GM23338 (cell line): ENCODE measurements at regions not wholly inside any gene's neighbourhood (a gene's known extent, or its start where the extent isn't known, plus 50 kb on each side); places are given as distances from the start of the nearest gene placed in this dataset.
"Not testable (repeated sequence)": the region's sequence is repeated elsewhere in the genome, so short reads cannot be mapped to it uniquely, and the experiment has no call there.

ENCODE experiments used
- ATAC-seq: fragments of 200-7000 bp; cut with Tn5 transposase; 3 replicates; pipeline ENCODE4 v1.9.1; 2020
- DNase-seq: peaks from one replicate; pipeline ENCODE4 v3.0.0-alpha.2; 2015; ENCODE audit warnings: low spot score
- H2AFZ ChIP-seq: fragments of 200-600 bp; sonication (generic); 2 replicates; pipeline ENCODE4 v1.8.0; 2016; ENCODE audit warnings: antibody characterized with exemption, mild to moderate bottlenecking, moderate library complexity
- H3F3A ChIP-seq: fragments of 200-600 bp; sonication (generic); replicated peaks from 2 replicates; pipeline ENCODE4 v1.8.0; 2017; ENCODE audit warnings: antibody characterized with exemption, mixed run types, low read depth
- H3K27ac ChIP-seq: fragments of 200-600 bp; sonication (generic); 2 replicates; pipeline ENCODE4 v1.6.1; 2016; ENCODE audit warnings: low read depth
- H3K27me3 ChIP-seq: fragments of 200-600 bp; sonication (generic); 2 replicates; pipeline ENCODE4 v1.8.0; 2016; ENCODE audit warnings: mild to moderate bottlenecking, mixed run types, moderate library complexity; ENCODE audit not compliant: insufficient read depth
- H3K36me3 ChIP-seq: fragments of 200-600 bp; sonication (generic); 2 replicates; pipeline ENCODE4 v1.8.0; 2016; ENCODE audit warnings: mild to moderate bottlenecking; ENCODE audit not compliant: insufficient read depth
- H3K4me1 ChIP-seq: fragments of 200-600 bp; sonication (generic); 2 replicates; pipeline ENCODE4 v1.8.0; 2016; ENCODE audit warnings: mild to moderate bottlenecking, moderate library complexity; ENCODE audit not compliant: insufficient read depth
- H3K4me2 ChIP-seq: fragments of 200-600 bp; sonication (generic); 2 replicates; pipeline ENCODE4 v1.7.1; 2017; ENCODE audit warnings: mixed run types
- H3K4me3 ChIP-seq: fragments of 200-600 bp; sonication (generic); 2 replicates; pipeline ENCODE4 v1.6.1; 2016; ENCODE audit warnings: mixed run types
- H3K79me2 ChIP-seq: fragments of 200-600 bp; sonication (generic); replicated peaks from 2 replicates; pipeline ENCODE4 v1.8.0; 2017; ENCODE audit warnings: mild to moderate bottlenecking; ENCODE audit not compliant: insufficient read depth
- H3K9me2 ChIP-seq: fragments of 200-600 bp; sonication (generic); 2 replicates; pipeline ENCODE4 v1.8.0; 2017; ENCODE audit not compliant: insufficient read depth
- H4K20me1 ChIP-seq: fragments of 200-600 bp; sonication (generic); replicated peaks from 2 replicates; pipeline ENCODE4 v1.8.0; 2017; ENCODE audit warnings: mild to moderate bottlenecking; ENCODE audit not compliant: insufficient read depth
- H3K27ac Mint-ChIP-seq: 2 replicates; pipeline ENCODE4 v1.8.0; 2020; ENCODE audit warnings: inconsistent platforms, mild to moderate bottlenecking, moderate library complexity, mixed read lengths
- H3K27me3 Mint-ChIP-seq: 3 replicates; pipeline ENCODE4 v1.8.0; 2022; ENCODE audit warnings: low read depth, mild to moderate bottlenecking, moderate library complexity, mixed read lengths, inconsistent platforms; ENCODE audit not compliant: insufficient read depth, poor library complexity
- H3K36me3 Mint-ChIP-seq: 3 replicates; pipeline ENCODE4 v1.8.0; 2021; ENCODE audit warnings: low read depth, mild to moderate bottlenecking, inconsistent platforms, moderate library complexity, mixed read lengths
- H3K4me1 Mint-ChIP-seq: 3 replicates; pipeline ENCODE4 v1.8.0; 2020; ENCODE audit warnings: mild to moderate bottlenecking, inconsistent platforms, mixed read lengths
- H3K4me3 Mint-ChIP-seq: 3 replicates; pipeline ENCODE4 v1.8.0; 2021; ENCODE audit warnings: moderate library complexity, mild to moderate bottlenecking, inconsistent platforms, mixed read lengths
- H3K9me3 Mint-ChIP-seq: 3 replicates; pipeline ENCODE4 v1.8.0; 2020; ENCODE audit warnings: moderate library complexity, mild to moderate bottlenecking, inconsistent platforms, mixed read lengths
- CREB1 ChIP-seq: fragments of 250-450 bp; sonication (Bioruptor Pico); IDR thresholded peaks from 2 replicates; pipeline ENCODE4 v1.5.0; 2020; ENCODE audit warnings: low read depth, mild to moderate bottlenecking, moderate library complexity
- CTCF ChIP-seq, 2 experiments: fragments of 200-600 bp in 1 of 2; sonication (generic) in 1 of 2; conservative IDR thresholded peaks; 2 replicates each; pipeline versions ENCODE4 v1.5.1 to v1.6.1; 2016 to 2017; ENCODE audit warnings: antibody characterized with exemption in 2 of 2, low read depth in 2 of 2, mild to moderate bottlenecking in 2 of 2, moderate library complexity in 1 of 2
- EZH2 ChIP-seq: fragments of 200-600 bp; sonication (generic); IDR thresholded peaks from one replicate; pipeline ENCODE4 v1.8.0; 2017; ENCODE audit warnings: antibody characterized with exemption, mild to moderate bottlenecking, low read depth; ENCODE audit not compliant: unreplicated experiment
- JUNB ChIP-seq: IDR thresholded peaks from one replicate; pipeline ENCODE4 v1.6.1; 2016; ENCODE audit warnings: antibody characterized with exemption; ENCODE audit not compliant: unreplicated experiment
- POLR2AphosphoS5 ChIP-seq: IDR thresholded peaks from 2 replicates; pipeline ENCODE4 v1.6.1; 2016; ENCODE audit warnings: antibody characterized with exemption, low read depth
- STAT1 ChIP-seq: IDR thresholded peaks from one replicate; pipeline ENCODE4 v1.6.1; 2016; ENCODE audit warnings: antibody characterized with exemption; ENCODE audit not compliant: unreplicated experiment
- ZNF114 ChIP-seq: fragments of 250-450 bp; sonication (Bioruptor Pico); IDR thresholded peaks from 2 replicates; pipeline ENCODE4 v1.5.0; 2020; ENCODE audit warnings: mild to moderate bottlenecking, moderate library complexity
- ZNF331 ChIP-seq: fragments of 250-450 bp; sonication (Bioruptor Pico); IDR thresholded peaks from 2 replicates; pipeline ENCODE4 v1.5.0; 2020; ENCODE audit warnings: low read depth, mild to moderate bottlenecking, moderate library complexity
- TF ChIP-seq, protein P1 (sequence below): IDR thresholded peaks from 2 replicates; pipeline ENCODE4 v1.6.1; 2016; ENCODE audit warnings: antibody characterized with exemption
- TF ChIP-seq, protein P2 (sequence below): IDR thresholded peaks from one replicate; pipeline ENCODE4 v1.6.1; 2018; ENCODE audit warnings: antibody characterized with exemption; ENCODE audit not compliant: unreplicated experiment

- H3K4me1 ChIP-seq, H3K4me2 ChIP-seq, H3F3A ChIP-seq, H3K27ac Mint-ChIP-seq, H4K20me1 ChIP-seq, H2AFZ ChIP-seq, H3K36me3 ChIP-seq, H3K27ac ChIP-seq, H3K9me2 ChIP-seq, DNase-seq, H3K27me3 Mint-ChIP-seq, H3K79me2 ChIP-seq, ATAC-seq, H3K4me3 ChIP-seq, H3K4me3 Mint-ChIP-seq, H3K27me3 ChIP-seq, H3K4me1 Mint-ChIP-seq: not testable (repeated sequence)
- Mint-ChIP-seq H3K9me3 (peaks cover 39% of the 10 kb centered on the region), H3K36me3 (peaks cover 28% of the 10 kb centered on the region)
Observed at GRCh38 chr2:111672641-111673040, 211.4 kb downstream of the ANAPC1 start.

DNA sequence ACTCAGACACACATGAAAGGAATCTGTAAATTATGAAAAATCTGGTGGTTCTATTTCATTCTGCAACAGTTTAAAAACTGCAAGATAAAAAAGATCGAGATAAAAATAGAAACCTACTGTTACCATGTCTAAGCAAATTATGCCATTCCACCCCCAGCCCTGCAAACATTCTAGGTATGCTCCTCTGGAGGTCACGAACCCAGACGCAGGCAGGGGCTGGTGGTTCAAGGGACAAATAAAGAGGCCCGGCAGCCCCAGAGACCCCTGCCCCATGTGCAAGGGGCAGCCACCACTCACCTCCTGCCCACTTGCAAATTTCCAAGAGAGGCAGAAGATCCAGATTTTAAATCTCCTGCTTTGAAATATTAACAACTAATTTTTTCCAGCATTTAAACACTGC is 210.5 kb downstream of the ANAPC1 start:
- H3K27me3 ChIP-seq: no peaks in the 10 kb centered on the region
- no peaks in the 10 kb centered on the region for H3K36me3 ChIP-seq
- H3K9me3 Mint-ChIP-seq: peaks cover 30% of the 10 kb centered on the region
- no peak overlapping the region for H3K27ac Mint-ChIP-seq
- no peak overlapping the region for H3K4me2 ChIP-seq
- peaks cover 6% of the 10 kb centered on the region for H3K27me3 Mint-ChIP-seq
- no peaks in the 10 kb centered on the region for H3K79me2 ChIP-seq
- ATAC-seq (no peak), DNase-seq (no peak)
- H3K36me3 Mint-ChIP-seq: peaks cover 22% of the 10 kb centered on the region
- H3K4me3 ChIP-seq: no peak overlapping the region
- H3K4me3 Mint-ChIP-seq: no peak overlapping the region
- H3F3A ChIP-seq: no peaks in the 10 kb centered on the region
- peaks cover 7% of the 10 kb centered on the region; the same call in 1 of the 2 replicates for H3K4me1 ChIP-seq
- peaks cover 10% of the 10 kb centered on the region for H3K4me1 Mint-ChIP-seq
- no peak overlapping the region for H2AFZ ChIP-seq
- H3K27ac ChIP-seq: no peak overlapping the region
- no peaks in the 10 kb centered on the region for H4K20me1 ChIP-seq
- 0 out of 2 replicates have a peak, but pooled peaks cover 4% of the 10 kb centered on the region for H3K9me2 ChIP-seq
- TF ChIP-seq, protein P1, sequence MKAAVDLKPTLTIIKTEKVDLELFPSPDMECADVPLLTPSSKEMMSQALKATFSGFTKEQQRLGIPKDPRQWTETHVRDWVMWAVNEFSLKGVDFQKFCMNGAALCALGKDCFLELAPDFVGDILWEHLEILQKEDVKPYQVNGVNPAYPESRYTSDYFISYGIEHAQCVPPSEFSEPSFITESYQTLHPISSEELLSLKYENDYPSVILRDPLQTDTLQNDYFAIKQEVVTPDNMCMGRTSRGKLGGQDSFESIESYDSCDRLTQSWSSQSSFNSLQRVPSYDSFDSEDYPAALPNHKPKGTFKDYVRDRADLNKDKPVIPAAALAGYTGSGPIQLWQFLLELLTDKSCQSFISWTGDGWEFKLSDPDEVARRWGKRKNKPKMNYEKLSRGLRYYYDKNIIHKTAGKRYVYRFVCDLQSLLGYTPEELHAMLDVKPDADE: no peak
- TF ChIP-seq CREB1 (no peak), JUNB (no peak), POLR2AphosphoS5 (no peak), EZH2 (no peak), ZNF331 (CRISPR knock-in tag) (no peak), ZNF114 (CRISPR knock-in tag) (no peak), STAT1 (no peak), CTCF (conservative IDR thresholded peaks at IDR 0.05; ENCODE audit: low read depth in 2 of 2) (no peak)
- TF ChIP-seq, protein P2, sequence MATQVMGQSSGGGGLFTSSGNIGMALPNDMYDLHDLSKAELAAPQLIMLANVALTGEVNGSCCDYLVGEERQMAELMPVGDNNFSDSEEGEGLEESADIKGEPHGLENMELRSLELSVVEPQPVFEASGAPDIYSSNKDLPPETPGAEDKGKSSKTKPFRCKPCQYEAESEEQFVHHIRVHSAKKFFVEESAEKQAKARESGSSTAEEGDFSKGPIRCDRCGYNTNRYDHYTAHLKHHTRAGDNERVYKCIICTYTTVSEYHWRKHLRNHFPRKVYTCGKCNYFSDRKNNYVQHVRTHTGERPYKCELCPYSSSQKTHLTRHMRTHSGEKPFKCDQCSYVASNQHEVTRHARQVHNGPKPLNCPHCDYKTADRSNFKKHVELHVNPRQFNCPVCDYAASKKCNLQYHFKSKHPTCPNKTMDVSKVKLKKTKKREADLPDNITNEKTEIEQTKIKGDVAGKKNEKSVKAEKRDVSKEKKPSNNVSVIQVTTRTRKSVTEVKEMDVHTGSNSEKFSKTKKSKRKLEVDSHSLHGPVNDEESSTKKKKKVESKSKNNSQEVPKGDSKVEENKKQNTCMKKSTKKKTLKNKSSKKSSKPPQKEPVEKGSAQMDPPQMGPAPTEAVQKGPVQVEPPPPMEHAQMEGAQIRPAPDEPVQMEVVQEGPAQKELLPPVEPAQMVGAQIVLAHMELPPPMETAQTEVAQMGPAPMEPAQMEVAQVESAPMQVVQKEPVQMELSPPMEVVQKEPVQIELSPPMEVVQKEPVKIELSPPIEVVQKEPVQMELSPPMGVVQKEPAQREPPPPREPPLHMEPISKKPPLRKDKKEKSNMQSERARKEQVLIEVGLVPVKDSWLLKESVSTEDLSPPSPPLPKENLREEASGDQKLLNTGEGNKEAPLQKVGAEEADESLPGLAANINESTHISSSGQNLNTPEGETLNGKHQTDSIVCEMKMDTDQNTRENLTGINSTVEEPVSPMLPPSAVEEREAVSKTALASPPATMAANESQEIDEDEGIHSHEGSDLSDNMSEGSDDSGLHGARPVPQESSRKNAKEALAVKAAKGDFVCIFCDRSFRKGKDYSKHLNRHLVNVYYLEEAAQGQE: no peak
